H1 (cell line): ENCODE measurements at regions not wholly inside any gene's neighbourhood (a gene's known extent, or its start where the extent isn't known, plus 50 kb on each side); places are given as distances from the start of the nearest gene placed in this dataset.
A peak's percentile ranks its signal among the peaks of the same experiment; 100 is the strongest.

Experiments
- CTCF ChIA-PET: fragments of 300-600 bp; sonication (Branson Sonifier 250); formaldehyde crosslinking; loops from one replicate; lab custom pipeline; 2021; ENCODE audit not compliant: partially characterized antibody; lab: Charles Lee
- POLR2A ChIA-PET: fragments of 300-600 bp; sonication (Branson Sonifier 250); formaldehyde crosslinking; loops from one replicate; lab custom pipeline; 2021; ENCODE audit warnings: inconsistent platforms; ENCODE audit not compliant: partially characterized antibody; lab: Charles Lee
- DNase-seq, 2 experiments: peaks; one replicate each; pipeline versions ENCODE4 v3.0.0 to v3.0.0-alpha.2; 2010 to 2022; ENCODE audit warnings: low spot score in 2 of 2, low read depth in 1 of 2, mixed read lengths in 1 of 2
- FAIRE-seq: peaks from 2 replicates; lab custom pipeline; 2011; peaks lifted over from hg19 to GRCh38; lab: Jason Lieb, UNC
- H2AFZ ChIP-seq: 2 replicates; pipeline ENCODE4 v1.8.1; 2012; ENCODE audit warnings: low read length, inconsistent platforms
- H2AK5ac ChIP-seq: 2 replicates; pipeline ENCODE4 v1.6.1; 2013; ENCODE audit warnings: low read depth, low read length
- H2BK120ac ChIP-seq: replicated peaks from 2 replicates; pipeline ENCODE3; 2013; ENCODE audit warnings: low read depth, low read length, inconsistent platforms
- H2BK12ac ChIP-seq: 2 replicates; pipeline ENCODE4 v1.6.1; 2013; ENCODE audit warnings: low read depth, low read length
- H2BK15ac ChIP-seq: 2 replicates; pipeline ENCODE4 v1.6.1; 2013; ENCODE audit warnings: low read length
- H2BK20ac ChIP-seq: 2 replicates; pipeline ENCODE4 v1.6.1; 2013; ENCODE audit warnings: low read length
- H2BK5ac ChIP-seq: 2 replicates; pipeline ENCODE4 v1.6.1; 2013; ENCODE audit warnings: low read depth, low read length
- H3K14ac ChIP-seq: 2 replicates; pipeline ENCODE4 v1.6.1; 2013; ENCODE audit warnings: inconsistent platforms; ENCODE audit not compliant: insufficient read length
- H3K18ac ChIP-seq: 2 replicates; pipeline ENCODE4 v1.6.1; 2013; ENCODE audit warnings: low read length; ENCODE audit errors: extremely low read depth
- H3K23ac ChIP-seq: 2 replicates; pipeline ENCODE4 v1.6.1; 2013; ENCODE audit warnings: inconsistent platforms; ENCODE audit not compliant: insufficient read length
- H3K23me2 ChIP-seq: 2 replicates; pipeline ENCODE4 v1.6.1; 2013; ENCODE audit warnings: low read depth, low read length
- H3K27ac ChIP-seq: 2 replicates; pipeline ENCODE4 v1.6.1; 2011; ENCODE audit warnings: low read depth, low read length, inconsistent platforms
- H3K27me3 ChIP-seq, 4 experiments: replicated peaks in 1 of 4; 1 replicate in 1 of 4; 2 replicates in 3 of 4; pipeline versions ENCODE4 v1.6.1 to v1.8.1; 2011 to 2013; ENCODE audit warnings: low read length in 3 of 4, mild to moderate bottlenecking in 3 of 4, inconsistent platforms in 2 of 4, mixed read lengths in 2 of 4, moderate library complexity in 1 of 4; ENCODE audit not compliant: control insufficient read depth in 3 of 4, insufficient read depth in 3 of 4; ENCODE audit errors: extremely low read depth in 1 of 4
- H3K36me3 ChIP-seq, 4 experiments: 2 replicates each; pipeline versions ENCODE4 v1.6.1 to v1.8.1; 2011 to 2013; ENCODE audit warnings: mild to moderate bottlenecking in 4 of 4, low read length in 3 of 4, moderate library complexity in 2 of 4, control low read depth in 1 of 4, inconsistent platforms in 1 of 4; ENCODE audit not compliant: insufficient read depth in 4 of 4, control insufficient read depth in 2 of 4
- H3K4ac ChIP-seq: replicated peaks from 2 replicates; pipeline ENCODE3; 2013; ENCODE audit warnings: low read length, low read depth, mixed read lengths, inconsistent platforms; ENCODE audit not compliant: insufficient read length
- H3K4me1 ChIP-seq, 4 experiments: replicated peaks in 1 of 4; 1 replicate in 1 of 4; 2 replicates in 3 of 4; pipeline versions ENCODE4 v1.6.1 to v1.8.1; 2011 to 2013; ENCODE audit warnings: low read length in 3 of 4, inconsistent platforms in 2 of 4, mixed read lengths in 1 of 4; ENCODE audit not compliant: insufficient read depth in 4 of 4, control insufficient read depth in 3 of 4
- H3K4me2 ChIP-seq, 2 experiments: 2 replicates each; pipeline versions ENCODE4 v1.6.1 to v1.8.1; 2011 to 2013; ENCODE audit warnings: low read depth in 2 of 2, low read length in 2 of 2, control low read depth in 1 of 2, inconsistent platforms in 1 of 2, mild to moderate bottlenecking in 1 of 2; ENCODE audit not compliant: insufficient read depth in 1 of 2
- H3K4me3 ChIP-seq, 4 experiments: fragments of 200-600, 300-600 bp in 1 of 4; sonication (generic), shearing (Covaris generic), sonication (Bioruptor Twin) in 1 of 4; 2 replicates each; pipeline versions ENCODE4 v1.5.1 to v1.8.1; 2011 to 2016; ENCODE audit warnings: low read length in 4 of 4, low read depth in 3 of 4, control low read depth in 2 of 4, inconsistent platforms in 2 of 4, mild to moderate bottlenecking in 2 of 4, mixed read lengths in 1 of 4, moderate library complexity in 1 of 4; ENCODE audit not compliant: insufficient read depth in 2 of 4; ENCODE audit errors: extremely low read depth in 1 of 4
- H3K56ac ChIP-seq: replicated peaks from 2 replicates; pipeline ENCODE3; 2013; ENCODE audit warnings: low read depth, mild to moderate bottlenecking, mixed read lengths, low read length, inconsistent platforms; ENCODE audit not compliant: insufficient read length
- H3K79me1 ChIP-seq: 2 replicates; pipeline ENCODE4 v1.6.1; 2013; ENCODE audit warnings: low read depth, low read length, control low read depth
- H3K79me2 ChIP-seq, 2 experiments: 2 replicates each; pipeline versions ENCODE4 v1.6.1 to v1.8.1; 2012 to 2013; ENCODE audit warnings: low read length in 2 of 2, mild to moderate bottlenecking in 2 of 2, inconsistent platforms in 1 of 2; ENCODE audit not compliant: insufficient read depth in 2 of 2, control insufficient read depth in 1 of 2
- H3K9ac ChIP-seq, 4 experiments: replicated peaks in 1 of 4; 1 replicate in 1 of 4; 2 replicates in 3 of 4; pipeline versions ENCODE4 v1.6.1 to v1.8.1; 2011 to 2013; ENCODE audit warnings: low read depth in 3 of 4, low read length in 3 of 4, control low read depth in 2 of 4, mild to moderate bottlenecking in 2 of 4, moderate library complexity in 2 of 4, inconsistent platforms in 1 of 4; ENCODE audit errors: extremely low read depth in 1 of 4
- H3K9me3 ChIP-seq, 2 experiments: 2 replicates each; pipeline versions ENCODE4 v1.6.1 to v1.8.1; 2012 to 2013; ENCODE audit warnings: mild to moderate bottlenecking in 2 of 2, moderate library complexity in 2 of 2, control low read depth in 1 of 2, inconsistent platforms in 1 of 2, low read depth in 1 of 2, low read length in 1 of 2, mixed read lengths in 1 of 2; ENCODE audit not compliant: insufficient read depth in 2 of 2
- H4K20me1 ChIP-seq, 2 experiments: replicated peaks in 1 of 2; 2 replicates each; pipeline versions ENCODE3 to v1.8.1; 2011 to 2013; ENCODE audit warnings: inconsistent platforms in 2 of 2, low read length in 2 of 2, mild to moderate bottlenecking in 1 of 2; ENCODE audit not compliant: insufficient read depth in 2 of 2, control insufficient read depth in 1 of 2
- H4K5ac ChIP-seq: 2 replicates; pipeline ENCODE4 v1.6.1; 2013; ENCODE audit warnings: low read length, low read depth, mixed read lengths, inconsistent platforms; ENCODE audit not compliant: insufficient read length
- H4K8ac ChIP-seq: 2 replicates; pipeline ENCODE4 v1.8.0; 2013; ENCODE audit warnings: mild to moderate bottlenecking, moderate library complexity, low read length, inconsistent platforms; ENCODE audit not compliant: insufficient read depth; ENCODE audit errors: extremely low read depth
- H4K91ac ChIP-seq: replicated peaks from 2 replicates; pipeline ENCODE3; 2013; ENCODE audit warnings: low read length, mixed read lengths, inconsistent platforms; ENCODE audit not compliant: insufficient read length
- RNF2 ChIP-seq: fragments of 200-900, 300-1000 bp; sonication (generic); IDR thresholded peaks from 2 replicates; pipeline ENCODE4 v1.7.1; 2016; ENCODE audit warnings: borderline replicate concordance, low read depth, mild to moderate bottlenecking, antibody characterized with exemption, low read length; ENCODE audit not compliant: poor library complexity, severe bottlenecking; ENCODE audit errors: missing control alignments
- WGBS, 2 experiments: shearing (Covaris generic) in 1 of 2; methylation state at CpG; one replicate each; pipeline versions ENCODE4 v1.1.6 to v1.1.7; 2013 to 2015; ENCODE audit warnings: low lambda C conversion rate in 2 of 2, mixed read lengths in 2 of 2, inconsistent platforms in 1 of 2, low coverage in 1 of 2, missing lambda C conversion rate in 1 of 2; ENCODE audit not compliant: insufficient replicate concordance in 2 of 2, insufficient coverage in 1 of 2, insufficient read length in 1 of 2; ENCODE audit errors: extremely low coverage in 1 of 2, missing lambda C conversion rate in 1 of 2; 5-methylcytosine and 5-hydroxymethylcytosine counted together

GRCh38 chr11:103737037-103737622 is 299.3 kb upstream of the DDI1 start:
- Histone ChIP-seq H2BK5ac (no peak overlapping the region), H3K4me3 (no peak overlapping the region), H4K5ac (no peak overlapping the region), H3K14ac (no peak overlapping the region), H4K91ac (peak overlapping the region; percentile 81), H3K23ac (no peak overlapping the region), H3K79me2 (no peaks in the 10 kb centered on the region), H4K8ac (no peak overlapping the region), H3K18ac (no peak overlapping the region; the same call in 1 of the 2 replicates), H2AK5ac (no peak overlapping the region), H3K23me2 (no peaks in the 10 kb centered on the region), H2AFZ (0 out of 2 replicates have a peak overlapping the region, but pooled peaks have one; percentile 5), H3K56ac (no peak overlapping the region), H3K4me2 (no peak overlapping the region), H4K20me1 (no peaks in the 10 kb centered on the region), H2BK120ac (peak overlapping the region; percentile 4), H2BK20ac (no peak overlapping the region), H3K79me1 (no peaks in the 10 kb centered on the region), H3K9me3 (no peaks in the 10 kb centered on the region), H3K27ac (no peak overlapping the region), H3K27me3 (no peaks in the 10 kb centered on the region), H3K4ac (no peak overlapping the region), H3K4me1 (peaks cover 0 to 6% (median 4%) of the 10 kb centered on the region in 4 experiments; a peak in 4 of 7 replicates), H2BK12ac (no peak overlapping the region), H3K36me3 (no peaks in the 10 kb centered on the region), H2BK15ac (no peak overlapping the region), H3K9ac (no peak overlapping the region)
- WGBS, 2 experiments: 94% methylated on average over 4 of the region's 4 CpGs; no CpG with 5 or more reads in 1 of the 2 experiments
- CTCF ChIA-PET: interaction anchor here (0.6 to 1.4 kb wide), 6 partner anchors 20 to 984 kb away, joined by 3 to 10 read pairs (median 4); no protein-coding TSS in a partner anchor
- no peak for FAIRE-seq
- no peak for DNase-seq
- no peak for TF ChIP-seq RNF2
- POLR2A ChIA-PET: interaction anchor here (1.0 to 2.1 kb wide), 2 partner anchors 16 to 55 kb away, joined by 3 to 7 read pairs; no protein-coding TSS in a partner anchor
